ENCODE measurements at regions not wholly inside any gene's neighbourhood (a gene's known extent, or its start where the extent isn't known, plus 50 kb on each side); places are given as distances from the start of the nearest gene placed in this dataset.

GRCh38 chr3:81295906-81296577, 465.4 kb downstream of the GBE1 start:
- Histone ChIP-seq H3K36me3 (ENCODE audit: insufficient read depth, low read length) (no peaks in the 10 kb centered on the region), H3K4me3 (ENCODE audit: low read length) (no peak overlapping the region), H2AFZ (ENCODE audit: low read depth, low read length) (no peak overlapping the region), H3K27me3 (ENCODE audit: insufficient read depth, low read length) (no peaks in the 10 kb centered on the region), H3K9me3 (ENCODE audit: low read length) (no peaks in the 10 kb centered on the region), H3K4me1 (ENCODE audit: insufficient read depth, low read length) (peaks cover 9% of the 10 kb centered on the region)

DNA sequence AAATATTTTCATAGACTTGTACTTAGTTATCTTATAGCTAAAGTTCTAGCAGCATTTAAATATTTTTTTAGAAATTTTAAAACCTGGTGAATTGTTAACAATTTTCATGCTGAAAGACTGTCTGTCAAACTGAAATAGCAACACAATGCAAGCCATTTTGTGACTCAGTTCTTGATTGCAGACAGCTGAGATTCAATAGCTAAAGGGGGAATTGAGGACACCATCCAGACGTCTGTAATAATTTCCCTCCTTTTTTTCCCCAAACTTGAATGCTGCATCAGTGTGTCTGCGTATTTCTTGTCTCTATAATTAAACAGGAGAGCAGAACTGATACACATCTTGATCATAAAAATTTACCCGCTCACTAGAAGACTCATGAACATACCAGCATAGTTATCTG, 468.3 kb downstream of the GBE1 start:
- Histone ChIP-seq H3K4me3 (ENCODE audit: low read length) (no peak overlapping the region), H3K36me3 (ENCODE audit: insufficient read depth, low read length) (no peaks in the 10 kb centered on the region), H3K4me1 (ENCODE audit: insufficient read depth, low read length) (no peaks in the 10 kb centered on the region), H3K27me3 (ENCODE audit: insufficient read depth, low read length) (no peaks in the 10 kb centered on the region), H3K9me3 (ENCODE audit: low read length) (no peaks in the 10 kb centered on the region), H2AFZ (ENCODE audit: low read depth, low read length) (no peak overlapping the region)

- no peaks in the 10 kb centered on the region for H3K4me1 ChIP-seq (ENCODE audit: insufficient read depth, low read length)
- H2AFZ ChIP-seq (ENCODE audit: low read depth, low read length): no peak overlapping the region
- H3K9me3 ChIP-seq (ENCODE audit: low read length): no peaks in the 10 kb centered on the region
- no peaks in the 10 kb centered on the region for H3K27me3 ChIP-seq (ENCODE audit: insufficient read depth, low read length)
- H3K4me3 ChIP-seq (ENCODE audit: low read length): no peak overlapping the region
- H3K36me3 ChIP-seq (ENCODE audit: insufficient read depth, low read length): no peaks in the 10 kb centered on the region
These were observed 469.9 kb downstream of the GBE1 start for GRCh38 chr3:81291586-81291985.

DNA sequence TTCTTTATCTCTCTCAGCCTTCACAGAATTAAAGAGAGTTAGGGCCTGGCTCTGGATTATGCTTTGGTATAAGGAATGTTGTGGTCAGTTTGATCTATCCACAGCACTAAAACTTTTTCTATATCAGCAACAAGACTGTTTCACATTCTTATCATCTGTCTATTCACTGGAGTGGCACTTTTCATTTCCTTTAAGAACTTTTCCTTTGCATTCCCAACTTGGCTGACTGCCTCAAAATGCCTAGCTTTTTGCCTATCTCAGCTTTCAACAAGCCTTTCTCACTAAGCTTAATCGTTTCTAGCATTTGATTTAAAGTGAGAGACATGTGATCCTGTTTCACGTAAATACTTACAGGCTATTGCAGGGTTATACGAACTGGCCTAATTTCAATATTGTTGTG, 471.8 kb downstream of the GBE1 start:
- H3K9me3 ChIP-seq (ENCODE audit: low read length): no peaks in the 10 kb centered on the region
- H2AFZ ChIP-seq (ENCODE audit: low read depth, low read length): no peak overlapping the region
- no peaks in the 10 kb centered on the region for H3K27me3 ChIP-seq (ENCODE audit: insufficient read depth, low read length)
- H3K4me1 ChIP-seq (ENCODE audit: insufficient read depth, low read length): no peaks in the 10 kb centered on the region
- H3K4me3 ChIP-seq (ENCODE audit: low read length): no peak overlapping the region
- H3K36me3 ChIP-seq (ENCODE audit: insufficient read depth, low read length): no peaks in the 10 kb centered on the region

GRCh38 chr3:81279481-81280379, 481.7 kb downstream of the GBE1 start:
- Histone ChIP-seq H3K4me1 (ENCODE audit: insufficient read depth, low read length) (peaks cover 14% of the 10 kb centered on the region), H2AFZ (ENCODE audit: low read depth, low read length) (peak overlapping the region; percentile 49), H3K4me3 (ENCODE audit: low read length) (no peak overlapping the region), H3K36me3 (ENCODE audit: insufficient read depth, low read length) (no peaks in the 10 kb centered on the region), H3K27me3 (ENCODE audit: insufficient read depth, low read length) (no peaks in the 10 kb centered on the region), H3K9me3 (ENCODE audit: low read length) (no peaks in the 10 kb centered on the region)

DNA sequence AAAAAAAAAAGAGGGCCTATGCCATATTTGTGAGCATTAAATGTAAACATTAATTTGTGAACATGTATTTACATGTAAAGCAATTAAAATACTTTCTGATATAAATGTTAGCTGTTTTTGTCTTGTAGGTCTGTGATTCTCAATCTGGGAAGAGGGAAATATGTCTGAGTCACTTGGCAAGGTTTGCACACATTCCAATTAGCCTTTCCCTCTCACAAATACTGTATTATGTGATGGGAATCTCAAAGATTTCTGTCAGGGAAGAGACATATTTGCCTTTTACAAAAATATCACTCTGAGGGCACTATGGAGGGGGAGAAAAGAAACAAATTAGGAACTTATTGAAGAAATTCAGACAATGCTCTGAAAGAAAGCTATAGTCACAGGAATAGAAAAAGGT, 483.6 kb downstream of the GBE1 start:
- no peak overlapping the region for H3K4me3 ChIP-seq (ENCODE audit: low read length)
- H3K27me3 ChIP-seq (ENCODE audit: insufficient read depth, low read length): no peaks in the 10 kb centered on the region
- H2AFZ ChIP-seq (ENCODE audit: low read depth, low read length): no peak overlapping the region
- peaks cover 14% of the 10 kb centered on the region for H3K4me1 ChIP-seq (ENCODE audit: insufficient read depth, low read length)
- no peaks in the 10 kb centered on the region for H3K9me3 ChIP-seq (ENCODE audit: low read length)
- no peaks in the 10 kb centered on the region for H3K36me3 ChIP-seq (ENCODE audit: insufficient read depth, low read length)

GRCh38 chr3:81274671-81275070, 486.8 kb downstream of the GBE1 start:
- no peaks in the 10 kb centered on the region for H3K27me3 ChIP-seq (ENCODE audit: insufficient read depth, low read length)
- no peaks in the 10 kb centered on the region for H3K9me3 ChIP-seq (ENCODE audit: low read length)
- H3K4me1 ChIP-seq (ENCODE audit: insufficient read depth, low read length): peaks cover 12% of the 10 kb centered on the region
- no peak overlapping the region for H3K4me3 ChIP-seq (ENCODE audit: low read length)
- H3K36me3 ChIP-seq (ENCODE audit: insufficient read depth, low read length): no peaks in the 10 kb centered on the region
- no peak overlapping the region for H2AFZ ChIP-seq (ENCODE audit: low read depth, low read length)

DNA sequence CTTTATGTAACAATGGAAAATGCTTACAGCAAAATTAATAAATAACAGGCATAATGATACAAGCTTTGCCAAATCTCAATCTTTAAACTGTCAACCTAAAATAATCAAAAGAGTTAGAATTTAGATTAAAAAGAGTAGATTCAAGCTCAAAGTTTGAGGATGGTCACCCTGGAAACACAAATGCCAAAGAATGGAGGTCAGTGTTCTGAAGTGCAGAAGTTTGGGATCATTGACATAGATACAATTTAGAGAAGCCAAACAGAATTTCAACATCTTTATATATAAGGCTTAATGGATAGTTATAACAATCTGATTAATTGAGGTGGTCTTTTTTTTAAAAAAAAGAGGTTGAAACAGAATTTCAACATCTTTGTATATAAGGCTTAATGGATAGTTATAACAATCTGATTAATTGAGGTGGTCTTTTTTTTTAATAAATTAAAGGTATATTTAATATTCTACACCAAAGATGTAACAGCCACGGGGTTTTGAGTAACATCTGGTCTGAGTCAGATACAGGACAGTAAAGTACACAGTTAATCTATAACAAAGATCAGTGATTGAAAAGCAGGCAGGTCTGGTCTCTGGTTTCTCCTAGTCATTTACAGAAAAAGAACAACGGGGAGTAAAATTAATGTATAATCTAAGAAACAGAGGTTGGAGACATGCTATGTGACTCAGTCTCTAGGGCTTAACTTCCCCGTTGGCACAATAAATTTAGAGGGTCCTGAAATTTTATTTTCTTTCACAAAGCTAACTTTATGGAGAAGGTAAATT, 490.7 kb downstream of the GBE1 start:
- no peaks in the 10 kb centered on the region for H3K9me3 ChIP-seq (ENCODE audit: low read length)
- no peak overlapping the region for H2AFZ ChIP-seq (ENCODE audit: low read depth, low read length)
- no peaks in the 10 kb centered on the region for H3K4me1 ChIP-seq (ENCODE audit: insufficient read depth, low read length)
- H3K4me3 ChIP-seq (ENCODE audit: low read length): no peak overlapping the region
- no peaks in the 10 kb centered on the region for H3K27me3 ChIP-seq (ENCODE audit: insufficient read depth, low read length)
- H3K36me3 ChIP-seq (ENCODE audit: insufficient read depth, low read length): no peaks in the 10 kb centered on the region

- peaks cover 2% of the 10 kb centered on the region for H3K4me1 ChIP-seq (ENCODE audit: insufficient read depth, low read length)
- H2AFZ ChIP-seq (ENCODE audit: low read depth, low read length): no peak overlapping the region
- no peaks in the 10 kb centered on the region for H3K9me3 ChIP-seq (ENCODE audit: low read length)
- no peaks in the 10 kb centered on the region for H3K27me3 ChIP-seq (ENCODE audit: insufficient read depth, low read length)
- H3K4me3 ChIP-seq (ENCODE audit: low read length): no peak overlapping the region
- H3K36me3 ChIP-seq (ENCODE audit: insufficient read depth, low read length): no peaks in the 10 kb centered on the region
These were observed 492.9 kb downstream of the GBE1 start for GRCh38 chr3:81268526-81268925.

GRCh38 chr3:81261996-81262395, 499.4 kb downstream of the GBE1 start:
- no peaks in the 10 kb centered on the region for H3K9me3 ChIP-seq (ENCODE audit: low read length)
- H2AFZ ChIP-seq (ENCODE audit: low read depth, low read length): no peak overlapping the region
- H3K4me3 ChIP-seq (ENCODE audit: low read length): no peak overlapping the region
- no peaks in the 10 kb centered on the region for H3K36me3 ChIP-seq (ENCODE audit: insufficient read depth, low read length)
- H3K27me3 ChIP-seq (ENCODE audit: insufficient read depth, low read length): no peaks in the 10 kb centered on the region
- H3K4me1 ChIP-seq (ENCODE audit: insufficient read depth, low read length): peaks cover 2% of the 10 kb centered on the region

DNA sequence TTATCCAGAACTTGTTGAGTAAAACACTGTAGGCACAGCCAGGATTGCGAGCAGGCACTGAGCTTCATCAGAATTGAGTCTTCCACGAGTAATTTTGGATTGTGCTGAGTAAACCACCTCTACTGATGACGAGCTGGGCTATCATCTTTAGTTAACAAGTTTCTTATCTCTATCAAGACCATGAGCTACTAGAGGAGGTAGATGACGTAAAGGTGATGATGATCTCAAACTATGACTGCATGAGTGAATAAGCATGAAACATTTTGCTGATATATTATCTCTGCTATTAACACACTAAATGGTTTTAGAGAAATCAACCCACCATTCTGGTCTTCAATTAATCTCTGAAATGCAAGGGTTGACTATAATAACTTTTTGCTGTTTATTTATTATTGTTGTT, 506.0 kb downstream of the GBE1 start:
- Histone ChIP-seq H3K4me3 (ENCODE audit: low read length) (no peak overlapping the region), H2AFZ (ENCODE audit: low read depth, low read length) (no peak overlapping the region), H3K36me3 (ENCODE audit: insufficient read depth, low read length) (no peaks in the 10 kb centered on the region), H3K27me3 (ENCODE audit: insufficient read depth, low read length) (no peaks in the 10 kb centered on the region), H3K4me1 (ENCODE audit: insufficient read depth, low read length) (no peaks in the 10 kb centered on the region), H3K9me3 (ENCODE audit: low read length) (no peaks in the 10 kb centered on the region)

- H2AFZ ChIP-seq (ENCODE audit: low read depth, low read length): no peak overlapping the region
- no peaks in the 10 kb centered on the region for H3K36me3 ChIP-seq (ENCODE audit: insufficient read depth, low read length)
- no peaks in the 10 kb centered on the region for H3K4me1 ChIP-seq (ENCODE audit: insufficient read depth, low read length)
- H3K4me3 ChIP-seq (ENCODE audit: low read length): no peak overlapping the region
- H3K27me3 ChIP-seq (ENCODE audit: insufficient read depth, low read length): no peaks in the 10 kb centered on the region
- H3K9me3 ChIP-seq (ENCODE audit: low read length): no peaks in the 10 kb centered on the region
These were observed 510.3 kb downstream of the GBE1 start for GRCh38 chr3:81251096-81251495.

GRCh38 chr3:81249540-81250029, 511.9 kb downstream of the GBE1 start:
- no peaks in the 10 kb centered on the region for H3K27me3 ChIP-seq (ENCODE audit: insufficient read depth, low read length)
- H3K4me3 ChIP-seq (ENCODE audit: low read length): no peak overlapping the region
- H2AFZ ChIP-seq (ENCODE audit: low read depth, low read length): no peak overlapping the region
- H3K9me3 ChIP-seq (ENCODE audit: low read length): no peaks in the 10 kb centered on the region
- H3K36me3 ChIP-seq (ENCODE audit: insufficient read depth, low read length): no peaks in the 10 kb centered on the region
- H3K4me1 ChIP-seq (ENCODE audit: insufficient read depth, low read length): no peaks in the 10 kb centered on the region
